Lung (tissue), 11 donors: ENCODE measurements at regions not wholly inside any gene's neighbourhood (a gene's known extent, or its start where the extent isn't known, plus 50 kb on each side); places are given as distances from the start of the nearest gene placed in this dataset.

Experiments used
- ATAC-seq: fragments of 200-7000 bp; cut with Tn5 transposase; one replicate; pipeline ENCODE4 v1.9.1; 2020; ENCODE audit warnings: moderate number of reproducible peaks; ENCODE audit not compliant: insufficient read depth, low FRiP score
- DNase-seq, 3 donors: peaks; one replicate each; pipeline ENCODE4 v3.0.0-alpha.2; 2013 to 2017
- H3K27ac ChIP-seq, 2 donors: one replicate each; pipeline ENCODE4 v1.5.1; 2013; ENCODE audit warnings: mild to moderate bottlenecking in 2 of 2, moderate library complexity in 2 of 2, control low read depth in 1 of 2, inconsistent platforms in 1 of 2, low read depth in 1 of 2, low read length in 1 of 2
- H3K27me3 ChIP-seq, 3 donors: one replicate each; pipeline ENCODE4 v1.5.1; 2013; ENCODE audit warnings: low read length in 2 of 3; ENCODE audit not compliant: control insufficient read depth in 3 of 3, insufficient read depth in 3 of 3
- H3K36me3 ChIP-seq, 4 donors: one replicate each; pipeline ENCODE4 v1.5.1; 2013; ENCODE audit warnings: low read length in 4 of 4, mild to moderate bottlenecking in 1 of 4, moderate library complexity in 1 of 4; ENCODE audit not compliant: control insufficient read depth in 4 of 4, insufficient read depth in 4 of 4
- H3K4me1 ChIP-seq, 5 donors: one replicate each; pipeline ENCODE4 v1.5.1; 2013; ENCODE audit warnings: low read length in 5 of 5, mild to moderate bottlenecking in 2 of 5, moderate library complexity in 1 of 5; ENCODE audit not compliant: control insufficient read depth in 5 of 5, insufficient read depth in 5 of 5
- H3K4me3 ChIP-seq: one replicate; pipeline ENCODE4 v1.5.1; 2013; ENCODE audit warnings: mild to moderate bottlenecking, control low read depth, moderate library complexity
- H3K9ac ChIP-seq, 2 donors: one replicate each; pipeline ENCODE4 v1.5.1; 2013; ENCODE audit warnings: low read length in 2 of 2, control low read depth in 1 of 2; ENCODE audit not compliant: insufficient read depth in 1 of 2
- H3K9me3 ChIP-seq, 4 donors: one replicate each; pipeline ENCODE4 v1.5.1; 2013; ENCODE audit warnings: low read length in 3 of 4, mild to moderate bottlenecking in 1 of 4, moderate library complexity in 1 of 4; ENCODE audit not compliant: control insufficient read depth in 4 of 4, insufficient read depth in 3 of 4
- CTCF ChIP-seq: IDR thresholded peaks from 2 replicates; pipeline ENCODE4 v1.5.1; 2012; ENCODE audit warnings: mild to moderate bottlenecking; ENCODE audit errors: control extremely low read depth, extremely low read depth
- WGBS, 2 donors: extraction: QIAGEN DNeasy Blood & Tissue Kit; methylation state at CpG; one replicate each; pipeline ENCODE4 v1.1.7; 2013; 5-methylcytosine and 5-hydroxymethylcytosine counted together
- donor health status: control.
- donor health status: control.
- donor health status: Bipolar disorder and iron deficiency.
- donor health status: healthy.
- donor health status: DM: yes; HTN: yes; CAD: no.

GRCh38 chrX:39396358-39396995 is 595.2 kb downstream of the MID1IP1 start:
- TF ChIP-seq CTCF = no peak
- Histone ChIP-seq H3K4me3 (no peak overlapping the region), H3K9me3 (no peaks in the 10 kb centered on the region), H3K9ac (no peak overlapping the region), H3K4me1 (peaks cover 0 to 14% (median 2%) of the 10 kb centered on the region in 5 donors), H3K36me3 (no peaks in the 10 kb centered on the region), H3K27ac (no peak overlapping the region), H3K27me3 (peaks cover 0 to 16% (median 15%) of the 10 kb centered on the region in 3 donors)
- no peak for ATAC-seq
- DNase-seq = no peak
- WGBS, 2 donors = 76 to 83% methylated on average over 10 of the region's 10 CpGs

DNA sequence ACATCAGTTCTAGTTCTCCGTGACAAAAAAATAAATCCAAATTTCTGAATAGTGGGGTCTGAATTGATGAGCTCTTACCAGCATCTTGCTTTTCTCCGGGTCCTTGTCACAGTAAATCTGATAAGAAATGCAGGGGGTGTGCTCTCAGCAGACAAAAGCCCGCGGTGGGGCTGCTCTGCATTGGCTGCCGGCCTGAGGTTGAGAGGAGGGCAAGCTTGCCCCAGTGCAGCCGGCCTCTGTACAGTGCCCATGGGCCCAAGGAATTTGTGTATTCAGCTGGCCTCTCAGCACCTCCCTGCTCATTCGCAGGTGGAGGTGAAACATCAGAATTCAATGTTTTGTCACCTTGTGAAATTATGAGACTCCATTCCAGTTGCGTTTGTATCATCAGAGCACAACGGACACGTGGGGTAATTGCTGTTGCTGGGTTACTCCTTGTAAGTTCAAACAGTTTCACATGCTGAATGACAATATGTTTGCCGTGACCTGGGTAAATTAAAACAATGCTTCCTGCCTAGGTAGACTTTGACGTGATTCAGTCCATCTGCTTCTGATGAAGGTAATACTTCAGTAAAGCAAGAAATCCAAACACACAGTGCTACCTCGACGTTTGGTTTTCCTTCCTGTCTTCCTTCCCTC is 596.4 kb downstream of the MID1IP1 start:
- peaks cover 0 to 14% (median 2%) of the 10 kb centered on the region in 5 donors for H3K4me1 ChIP-seq
- peaks cover 0 to 4% (median 0%) of the 10 kb centered on the region in 4 donors for H3K9me3 ChIP-seq
- no peak overlapping the region for H3K9ac ChIP-seq
- H3K4me3 ChIP-seq = no peak overlapping the region
- H3K27me3 ChIP-seq = peaks cover 0 to 23% (median 16%) of the 10 kb centered on the region in 3 donors
- DNase-seq = peak in 1 of 3 donors; percentile 20
- no peak for ATAC-seq
- no peak overlapping the region for H3K27ac ChIP-seq
- WGBS, 2 donors = 65 to 66% methylated on average over 14 of the region's 14 CpGs
- no peak for TF ChIP-seq CTCF
- H3K36me3 ChIP-seq = no peaks in the 10 kb centered on the region

- no peak for TF ChIP-seq CTCF
- DNase-seq = peak in 2 of 3 donors; percentile 60 to 72
Measured at GRCh38 chrX:39398215-39398962, 597.1 kb downstream of the MID1IP1 start.

More at GRCh38 chrX:39398215-39398962, 597.1 kb downstream of the MID1IP1 start:
- 52 to 54% methylated on average over 8 of the region's 8 CpGs for WGBS, 2 donors
- H3K9me3 ChIP-seq = peaks cover 0 to 4% (median 0%) of the 10 kb centered on the region in 4 donors
- H3K4me3 ChIP-seq = no peak overlapping the region
- no peak overlapping the region for H3K9ac ChIP-seq
- ATAC-seq = no peak
- peaks cover 0 to 18% (median 17%) of the 10 kb centered on the region in 3 donors for H3K27me3 ChIP-seq
- peaks cover 0 to 14% (median 2%) of the 10 kb centered on the region in 5 donors for H3K4me1 ChIP-seq
- H3K27ac ChIP-seq = no peak overlapping the region
- no peaks in the 10 kb centered on the region for H3K36me3 ChIP-seq
